ENCODE measurements at regions not wholly inside any gene's neighbourhood (a gene's known extent, or its start where the extent isn't known, plus 50 kb on each side); places are given as distances from the start of the nearest gene placed in this dataset.

- peak; percentile 27 for TF ChIP-seq CTCF (IDR thresholded peaks at IDR 0.05; ENCODE audit: extremely low read depth, insufficient read depth, missing control alignments)
- in situ Hi-C loops (cut with MboI; ENCODE audit: low pct_unique_long_range_greater_than_20kb, low sequenced_read_pairs, unreplicated experiment) = no loop called here
- no peak for DNase-seq (ENCODE audit: low spot score)
Observed at GRCh38 chr12:115898670-115899069, 378.8 kb downstream of the MED13L start.

GRCh38 chr12:115897729-115898128 is 379.8 kb downstream of the MED13L start:
- in situ Hi-C loops (cut with MboI; ENCODE audit: low pct_unique_long_range_greater_than_20kb, low sequenced_read_pairs, unreplicated experiment) = no loop called here
- no peak for DNase-seq (ENCODE audit: low spot score)
- TF ChIP-seq CTCF (IDR thresholded peaks at IDR 0.05; ENCODE audit: extremely low read depth, insufficient read depth, missing control alignments) = no peak

- in situ Hi-C loops (cut with MboI; ENCODE audit: low pct_unique_long_range_greater_than_20kb, low sequenced_read_pairs, unreplicated experiment) = no loop called here
- peak; percentile 38 for TF ChIP-seq CTCF (IDR thresholded peaks at IDR 0.05; ENCODE audit: extremely low read depth, insufficient read depth, missing control alignments)
- no peak for DNase-seq (ENCODE audit: low spot score)
Observed at GRCh38 chr12:115895247-115895646, 382.2 kb downstream of the MED13L start.

- TF ChIP-seq CTCF (IDR thresholded peaks at IDR 0.05; ENCODE audit: extremely low read depth, insufficient read depth, missing control alignments) = no peak
- in situ Hi-C loops (cut with MboI; ENCODE audit: low pct_unique_long_range_greater_than_20kb, low sequenced_read_pairs, unreplicated experiment) = no loop called here
- DNase-seq (ENCODE audit: low spot score) = no peak
Observed at GRCh38 chr12:115891556-115892164, 385.8 kb downstream of the MED13L start.

- TF ChIP-seq CTCF (IDR thresholded peaks at IDR 0.05; ENCODE audit: extremely low read depth, insufficient read depth, missing control alignments) = no peak
- in situ Hi-C loops (cut with MboI; ENCODE audit: low pct_unique_long_range_greater_than_20kb, low sequenced_read_pairs, unreplicated experiment) = no loop called here
- DNase-seq (ENCODE audit: low spot score) = no peak
Observed at GRCh38 chr12:115886666-115887065, 390.8 kb downstream of the MED13L start.

GRCh38 chr12:115885040-115885690 is 392.3 kb downstream of the MED13L start:
- in situ Hi-C loops (cut with MboI; ENCODE audit: low pct_unique_long_range_greater_than_20kb, low sequenced_read_pairs, unreplicated experiment) = no loop called here
- TF ChIP-seq CTCF (IDR thresholded peaks at IDR 0.05; ENCODE audit: extremely low read depth, insufficient read depth, missing control alignments) = no peak
- no peak for DNase-seq (ENCODE audit: low spot score)

Measured in GM13977 (cell line).